CD4-positive, alpha-beta T cell treated with Interleukin-4 for 1 hour (primary cell): ENCODE measurements at regions not wholly inside any gene's neighbourhood (a gene's known extent, or its start where the extent isn't known, plus 50 kb on each side); places are given as distances from the start of the nearest gene placed in this dataset.

Experiments used
- DNase-seq, 2 donors: peaks; one replicate each; pipeline ENCODE4 v3.0.0-alpha.2; 2020 to 2022

- no peak for DNase-seq
Measured at GRCh38 chr4:22336822-22337221, 179.0 kb downstream of the ADGRA3 start.

GRCh38 chr4:22334155-22334554 is 181.7 kb downstream of the ADGRA3 start:
- DNase-seq = no peak

GRCh38 chr4:22324422-22324821 is 191.4 kb downstream of the ADGRA3 start:
- no peak for DNase-seq

GRCh38 chr4:22323691-22324090 is 192.2 kb downstream of the ADGRA3 start:
- no peak for DNase-seq

GRCh38 chr4:22322996-22323395 is 192.9 kb downstream of the ADGRA3 start:
- DNase-seq = no peak

GRCh38 chr4:22315628-22316027 is 200.2 kb downstream of the ADGRA3 start:
- no peak for DNase-seq

- no peak for DNase-seq
Measured at GRCh38 chr4:22313976-22314375, 201.9 kb downstream of the ADGRA3 start.

GRCh38 chr4:22312113-22312512 is 203.8 kb downstream of the ADGRA3 start:
- DNase-seq = no peak

- DNase-seq = no peak
Measured at GRCh38 chr4:22301253-22301652, 214.6 kb downstream of the ADGRA3 start.

GRCh38 chr4:22299678-22300077 is 216.2 kb downstream of the ADGRA3 start:
- DNase-seq = no peak

GRCh38 chr4:22287631-22288030 is 228.2 kb downstream of the ADGRA3 start:
- DNase-seq = no peak

GRCh38 chr4:22268350-22269025 is 247.4 kb downstream of the ADGRA3 start:
- DNase-seq = no peak

GRCh38 chr4:22264261-22264660 is 251.6 kb downstream of the ADGRA3 start:
- no peak for DNase-seq

GRCh38 chr4:22253431-22253830 is 262.4 kb downstream of the ADGRA3 start:
- no peak for DNase-seq

- DNase-seq = no peak
Measured at GRCh38 chr4:22246847-22247246, 269.0 kb downstream of the ADGRA3 start.

- no peak for DNase-seq
Measured at GRCh38 chr4:22245294-22245693, 270.6 kb downstream of the ADGRA3 start.

GRCh38 chr4:22241415-22241814 is 274.5 kb downstream of the ADGRA3 start:
- peak in 1 of 2 donors; percentile 33 for DNase-seq

GRCh38 chr4:22240814-22241213 is 275.1 kb downstream of the ADGRA3 start:
- no peak for DNase-seq

GRCh38 chr4:22238742-22239141 is 277.1 kb downstream of the ADGRA3 start:
- no peak for DNase-seq

- DNase-seq = no peak
Measured at GRCh38 chr4:22237846-22238494, 277.9 kb downstream of the ADGRA3 start.

GRCh38 chr4:22237155-22237751 is 278.6 kb downstream of the ADGRA3 start:
- DNase-seq = peak; percentile 18 to 43

GRCh38 chr4:22235698-22236097 is 280.2 kb downstream of the ADGRA3 start:
- no peak for DNase-seq

GRCh38 chr4:22233230-22233629 is 282.6 kb downstream of the ADGRA3 start:
- DNase-seq = no peak

- no peak for DNase-seq
Measured at GRCh38 chr4:22220965-22221364, 272.4 kb upstream of the KCNIP4 start.
